ENCODE measurements at regions not wholly inside any gene's neighbourhood (a gene's known extent, or its start where the extent isn't known, plus 50 kb on each side); places are given as distances from the start of the nearest gene placed in this dataset.
"Not testable (repeated sequence)": the region's sequence is repeated elsewhere in the genome, so short reads cannot be mapped to it uniquely, and the experiment has no call there.

DNA sequence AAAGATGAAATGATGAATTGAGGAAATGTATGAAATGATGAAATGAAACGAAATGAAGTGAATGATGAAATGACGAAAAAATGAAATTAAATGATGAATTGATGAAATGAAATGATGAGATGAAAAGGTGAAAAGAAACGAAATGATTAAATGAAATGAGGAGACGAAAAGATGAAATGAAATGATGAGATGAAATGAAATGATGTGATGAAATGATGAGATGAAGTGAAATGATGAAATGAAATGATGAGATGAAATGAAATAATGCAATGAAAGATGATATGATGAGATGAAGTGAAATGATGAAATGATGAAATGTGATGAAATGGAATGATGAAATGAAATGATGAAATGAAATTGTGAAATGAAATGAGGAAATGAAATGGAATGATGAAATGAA lies 469.7 kb downstream of the FAM72C start:
- H3K4me3 ChIP-seq; DNase-seq (ENCODE audit: low spot score in 2 of 2); H3K9me3 ChIP-seq; H3K27me3 ChIP-seq; H3K36me3 ChIP-seq; intact Hi-C loops (cut with DNase I; ENCODE audit: low total_unique reads); H3K4me1 ChIP-seq; H3K27ac ChIP-seq: not testable (repeated sequence)

DNA sequence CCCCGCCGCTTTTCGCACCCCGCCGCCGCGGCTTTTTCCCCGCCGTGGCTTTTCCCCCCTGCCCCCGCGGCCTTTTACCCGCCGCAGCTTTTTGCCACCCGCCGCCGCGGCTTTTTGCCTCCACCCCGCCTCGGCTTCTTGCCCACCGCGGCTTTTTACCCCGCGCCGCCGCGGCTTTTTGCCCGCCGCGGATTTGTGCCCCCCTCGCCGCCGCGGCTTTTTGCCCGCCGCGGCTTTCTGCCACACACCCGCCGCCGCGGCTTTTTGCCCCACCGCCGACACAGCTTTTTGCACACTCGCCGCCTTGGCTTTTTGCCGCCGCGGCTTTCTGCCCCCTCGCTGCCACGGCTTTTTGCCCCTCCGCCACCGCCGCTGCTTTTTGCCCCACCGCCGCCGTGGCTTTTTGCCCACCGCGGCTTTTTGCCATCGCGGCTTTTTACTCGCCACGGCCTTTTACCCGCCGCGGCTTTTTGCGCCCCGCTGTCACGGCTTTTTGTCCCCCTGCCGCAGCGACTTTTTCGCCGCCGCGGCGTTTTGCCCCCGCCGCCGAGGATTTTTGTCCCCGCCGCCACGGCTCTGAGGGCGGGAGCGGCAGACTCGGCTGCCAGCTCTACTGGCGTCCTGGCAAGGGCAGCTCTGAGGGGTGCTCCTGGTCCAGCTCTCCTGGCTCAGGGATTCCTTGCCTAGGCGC lies 473.6 kb downstream of the FAM72C start:
- H3K27ac ChIP-seq; H3K27me3 ChIP-seq; H3K36me3 ChIP-seq; H3K4me1 ChIP-seq; intact Hi-C loops (cut with DNase I; ENCODE audit: low total_unique reads); DNase-seq (ENCODE audit: low spot score in 2 of 2); H3K9me3 ChIP-seq: not testable (repeated sequence)
- peak overlapping the region; percentile 18 to 59 (median 22) for H3K4me3 ChIP-seq

DNA sequence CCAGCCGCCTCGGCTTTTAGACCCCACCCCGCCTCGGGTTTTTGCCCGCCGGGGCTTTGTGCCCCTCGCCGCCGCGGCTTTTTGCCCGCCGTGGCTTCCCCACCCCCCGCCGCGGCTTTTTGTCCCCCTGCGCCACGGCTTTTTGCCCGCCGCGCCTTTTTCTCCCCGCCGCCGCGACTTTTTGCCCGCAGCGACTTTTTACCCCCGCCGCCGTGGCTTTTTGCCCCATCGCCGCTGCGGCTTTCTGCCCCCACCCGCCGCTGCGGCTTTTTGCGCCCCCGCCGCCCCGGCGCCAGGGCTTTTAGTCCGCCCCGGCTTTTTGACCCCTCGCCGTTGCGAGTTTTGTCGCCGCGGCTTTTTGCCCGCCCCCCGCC lies 474.4 kb downstream of the FAM72C start:
- Histone ChIP-seq H3K36me3 (no peaks in the 10 kb centered on the region), H3K27ac (no peak overlapping the region), H3K4me3 (peak overlapping the region; percentile 16 to 57 (median 28)), H3K9me3 (no peaks in the 10 kb centered on the region), H3K27me3 (peaks cover 0 to 3% of the 10 kb centered on the region in 2 donors), H3K4me1 (peaks cover 0 to 3% of the 10 kb centered on the region in 2 donors)
- TF ChIP-seq, protein P1, sequence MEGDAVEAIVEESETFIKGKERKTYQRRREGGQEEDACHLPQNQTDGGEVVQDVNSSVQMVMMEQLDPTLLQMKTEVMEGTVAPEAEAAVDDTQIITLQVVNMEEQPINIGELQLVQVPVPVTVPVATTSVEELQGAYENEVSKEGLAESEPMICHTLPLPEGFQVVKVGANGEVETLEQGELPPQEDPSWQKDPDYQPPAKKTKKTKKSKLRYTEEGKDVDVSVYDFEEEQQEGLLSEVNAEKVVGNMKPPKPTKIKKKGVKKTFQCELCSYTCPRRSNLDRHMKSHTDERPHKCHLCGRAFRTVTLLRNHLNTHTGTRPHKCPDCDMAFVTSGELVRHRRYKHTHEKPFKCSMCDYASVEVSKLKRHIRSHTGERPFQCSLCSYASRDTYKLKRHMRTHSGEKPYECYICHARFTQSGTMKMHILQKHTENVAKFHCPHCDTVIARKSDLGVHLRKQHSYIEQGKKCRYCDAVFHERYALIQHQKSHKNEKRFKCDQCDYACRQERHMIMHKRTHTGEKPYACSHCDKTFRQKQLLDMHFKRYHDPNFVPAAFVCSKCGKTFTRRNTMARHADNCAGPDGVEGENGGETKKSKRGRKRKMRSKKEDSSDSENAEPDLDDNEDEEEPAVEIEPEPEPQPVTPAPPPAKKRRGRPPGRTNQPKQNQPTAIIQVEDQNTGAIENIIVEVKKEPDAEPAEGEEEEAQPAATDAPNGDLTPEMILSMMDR (IDR thresholded peaks at IDR 0.05): no peak
- TF ChIP-seq POLR2AphosphoS5 (IDR thresholded peaks at IDR 0.05): no peak
- TF ChIP-seq POLR2A (IDR thresholded peaks at IDR 0.05): no peak
- DNase-seq (ENCODE audit: low spot score in 2 of 2): no peak
- intact Hi-C loops (cut with DNase I; ENCODE audit: low total_unique reads): no loop called here

- intact Hi-C loops (cut with DNase I; ENCODE audit: low total_unique reads); DNase-seq (ENCODE audit: low spot score in 2 of 2); H3K9me3 ChIP-seq; H3K4me1 ChIP-seq; H3K27ac ChIP-seq; H3K36me3 ChIP-seq; H3K27me3 ChIP-seq: not testable (repeated sequence)
- H3K4me3 ChIP-seq: peak overlapping the region; percentile 16 to 57 (median 28)
These were observed 475.0 kb downstream of the FAM72C start for GRCh38 chr1:143496526-143497373.

Measured in breast epithelium (tissue), 4 donors.